ENCODE measurements at regions not wholly inside any gene's neighbourhood (a gene's known extent, or its start where the extent isn't known, plus 50 kb on each side); places are given as distances from the start of the nearest gene placed in this dataset.

GRCh38 chr11:69902337-69902736 is 83.1 kb upstream of the FGF3 start:
- no TSS peak for BruUV-seq (replicated peaks)
- ChIA-PET POLR2A (no interaction called here), CTCF (ENCODE audit: low intra/inter-chr PET ratio, low total read pairs) (no interaction called here)
- in situ Hi-C loops (cut with HindIII; ENCODE audit: extremely low pct_ligation_motif_present, low pct_unique_long_range_greater_than_20kb) (no loop called here), intact Hi-C loops (cut with micrococcal nuclease; ENCODE audit: unreplicated experiment) (no loop called here)
- Histone ChIP-seq H3K9me3 (ENCODE audit: low read length) (no peaks in the 10 kb centered on the region), H3K27ac (ENCODE audit: extremely low read length, insufficient read depth, low read length) (no peak overlapping the region), H3K4me2 (ENCODE audit: low read depth, low read length) (no peak overlapping the region), H3K4me1 (ENCODE audit: insufficient read depth, low read length) (no peaks in the 10 kb centered on the region), H3K27me3 (ENCODE audit: control insufficient read depth in 1 of 2, insufficient read depth in 2 of 2, low read length in 2 of 2) (peaks cover 2 to 6% of the 10 kb centered on the region in 2 experiments; a peak in 3 of 5 replicates), H2AFZ (ENCODE audit: low read length) (no peak overlapping the region), H3K79me2 (ENCODE audit: insufficient read depth, low read length) (no peaks in the 10 kb centered on the region), H3K4me3 (replicated peaks in 1 of 3; ENCODE audit: insufficient read depth in 1 of 3, low read depth in 2 of 3, low read length in 3 of 3) (no peak overlapping the region), H4K20me1 (ENCODE audit: insufficient read depth, low read length) (no peaks in the 10 kb centered on the region), H3K9ac (ENCODE audit: insufficient read depth, low read depth, low read length) (no peak overlapping the region), H3K36me3 (replicated peaks in 1 of 2; ENCODE audit: control insufficient read depth in 1 of 2, insufficient read depth in 2 of 2, low read length in 2 of 2) (no peaks in the 10 kb centered on the region)
- ATAC-seq (no peak), DNase-seq (ENCODE audit: low spot score) (no peak), FAIRE-seq (no peak)
- no peak for TF ChIP-seq HNRNPLL (IDR thresholded peaks at IDR 0.05; ENCODE audit: low read depth, low read length, poor library complexity, severe bottlenecking)
- no peak for TF ChIP-seq REXO4 (CRISPR knock-in tag; IDR thresholded peaks at IDR 0.05; ENCODE audit: borderline replicate concordance)
- TF ChIP-seq, protein P1, sequence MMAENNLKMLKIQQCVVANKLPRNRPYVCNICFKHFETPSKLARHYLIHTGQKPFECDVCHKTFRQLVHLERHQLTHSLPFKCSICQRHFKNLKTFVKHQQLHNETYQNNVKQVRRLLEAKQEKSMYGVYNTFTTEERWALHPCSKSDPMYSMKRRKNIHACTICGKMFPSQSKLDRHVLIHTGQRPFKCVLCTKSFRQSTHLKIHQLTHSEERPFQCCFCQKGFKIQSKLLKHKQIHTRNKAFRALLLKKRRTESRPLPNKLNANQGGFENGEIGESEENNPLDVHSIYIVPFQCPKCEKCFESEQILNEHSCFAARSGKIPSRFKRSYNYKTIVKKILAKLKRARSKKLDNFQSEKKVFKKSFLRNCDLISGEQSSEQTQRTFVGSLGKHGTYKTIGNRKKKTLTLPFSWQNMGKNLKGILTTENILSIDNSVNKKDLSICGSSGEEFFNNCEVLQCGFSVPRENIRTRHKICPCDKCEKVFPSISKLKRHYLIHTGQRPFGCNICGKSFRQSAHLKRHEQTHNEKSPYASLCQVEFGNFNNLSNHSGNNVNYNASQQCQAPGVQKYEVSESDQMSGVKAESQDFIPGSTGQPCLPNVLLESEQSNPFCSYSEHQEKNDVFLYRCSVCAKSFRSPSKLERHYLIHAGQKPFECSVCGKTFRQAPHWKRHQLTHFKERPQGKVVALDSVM (CRISPR knock-in tag; IDR thresholded peaks at IDR 0.05), result no peak
- TF ChIP-seq TAF15 (IDR thresholded peaks at IDR 0.05; ENCODE audit: low read depth, low read length, poor library complexity, severe bottlenecking), result no peak
- 58% methylated on average over 12 of the region's 12 CpGs for WGBS (ENCODE audit: low lambda C conversion rate)

GRCh38 chr11:69903211-69903610 is 84.0 kb upstream of the FGF3 start:
- Histone ChIP-seq H4K20me1 (ENCODE audit: insufficient read depth, low read length) (no peaks in the 10 kb centered on the region), H2AFZ (ENCODE audit: low read length) (no peak overlapping the region), H3K27me3 (ENCODE audit: control insufficient read depth in 1 of 2, insufficient read depth in 2 of 2, low read length in 2 of 2) (peaks cover 2% of the 10 kb centered on the region in 2 experiments; a peak in 3 of 5 replicates), H3K4me2 (ENCODE audit: low read depth, low read length) (no peak overlapping the region), H3K4me1 (ENCODE audit: insufficient read depth, low read length) (no peaks in the 10 kb centered on the region), H3K4me3 (replicated peaks in 1 of 3; ENCODE audit: insufficient read depth in 1 of 3, low read depth in 2 of 3, low read length in 3 of 3) (no peak overlapping the region), H3K9me3 (ENCODE audit: low read length) (no peaks in the 10 kb centered on the region), H3K9ac (ENCODE audit: insufficient read depth, low read depth, low read length) (no peak overlapping the region), H3K36me3 (replicated peaks in 1 of 2; ENCODE audit: control insufficient read depth in 1 of 2, insufficient read depth in 2 of 2, low read length in 2 of 2) (no peaks in the 10 kb centered on the region), H3K79me2 (ENCODE audit: insufficient read depth, low read length) (no peaks in the 10 kb centered on the region), H3K27ac (ENCODE audit: extremely low read length, insufficient read depth, low read length) (no peak overlapping the region)
- ATAC-seq (no peak), FAIRE-seq (no peak), DNase-seq (ENCODE audit: low spot score) (no peak)
- in situ Hi-C loops (cut with HindIII; ENCODE audit: extremely low pct_ligation_motif_present, low pct_unique_long_range_greater_than_20kb), result no loop called here
- CTCF ChIA-PET (ENCODE audit: low intra/inter-chr PET ratio, low total read pairs), result no interaction called here
- intact Hi-C loops (cut with micrococcal nuclease; ENCODE audit: unreplicated experiment), result no loop called here
- POLR2A ChIA-PET, result no interaction called here
- 46% methylated on average over 3 of the region's 8 CpGs for WGBS (ENCODE audit: low lambda C conversion rate)
- no TSS peak for BruUV-seq (replicated peaks)
- TF ChIP-seq, protein P2, sequence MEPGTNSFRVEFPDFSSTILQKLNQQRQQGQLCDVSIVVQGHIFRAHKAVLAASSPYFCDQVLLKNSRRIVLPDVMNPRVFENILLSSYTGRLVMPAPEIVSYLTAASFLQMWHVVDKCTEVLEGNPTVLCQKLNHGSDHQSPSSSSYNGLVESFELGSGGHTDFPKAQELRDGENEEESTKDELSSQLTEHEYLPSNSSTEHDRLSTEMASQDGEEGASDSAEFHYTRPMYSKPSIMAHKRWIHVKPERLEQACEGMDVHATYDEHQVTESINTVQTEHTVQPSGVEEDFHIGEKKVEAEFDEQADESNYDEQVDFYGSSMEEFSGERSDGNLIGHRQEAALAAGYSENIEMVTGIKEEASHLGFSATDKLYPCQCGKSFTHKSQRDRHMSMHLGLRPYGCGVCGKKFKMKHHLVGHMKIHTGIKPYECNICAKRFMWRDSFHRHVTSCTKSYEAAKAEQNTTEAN (CRISPR knock-in tag; conservative IDR thresholded peaks at IDR 0.05), result no peak

Data from HepG2 (cell line).